H9 (cell line): ENCODE measurements at regions not wholly inside any gene's neighbourhood (a gene's known extent, or its start where the extent isn't known, plus 50 kb on each side); places are given as distances from the start of the nearest gene placed in this dataset.

Experiments used
- DNase-seq: peaks from one replicate; pipeline ENCODE4 v3.0.0-alpha.2; 2017
- H2AFZ ChIP-seq: one replicate; pipeline ENCODE4 v1.6.1; 2013; ENCODE audit warnings: mild to moderate bottlenecking, low read length, control low read depth, moderate library complexity
- H2AK5ac ChIP-seq: 2 replicates; pipeline ENCODE4 v1.6.1; 2013; ENCODE audit warnings: low read length, control low read depth, mixed read lengths; ENCODE audit not compliant: insufficient read length
- H2BK120ac ChIP-seq: one replicate; pipeline ENCODE4 v1.6.1; 2013; ENCODE audit warnings: low read depth, mild to moderate bottlenecking, low read length, control low read depth, inconsistent platforms; ENCODE audit not compliant: poor library complexity, severe bottlenecking
- H2BK12ac ChIP-seq: 2 replicates; pipeline ENCODE4 v1.6.1; 2013; ENCODE audit warnings: low read length, control low read depth, mixed read lengths, low read depth; ENCODE audit not compliant: insufficient read length
- H2BK15ac ChIP-seq: 2 replicates; pipeline ENCODE4 v1.6.1; 2013; ENCODE audit warnings: low read depth, low read length, control low read depth
- H2BK20ac ChIP-seq: one replicate; pipeline ENCODE4 v1.6.1; 2013; ENCODE audit warnings: low read depth, mild to moderate bottlenecking, low read length, control low read depth, inconsistent platforms; ENCODE audit not compliant: poor library complexity, severe bottlenecking
- H2BK5ac ChIP-seq: 2 replicates; pipeline ENCODE4 v1.6.1; 2013; ENCODE audit warnings: low read length, control low read depth, mixed read lengths; ENCODE audit not compliant: insufficient read length
- H3K14ac ChIP-seq: 2 replicates; pipeline ENCODE4 v1.6.1; 2013; ENCODE audit warnings: low read length, control low read depth; ENCODE audit not compliant: insufficient read depth
- H3K18ac ChIP-seq: 2 replicates; pipeline ENCODE4 v1.6.1; 2013; ENCODE audit warnings: low read depth, mild to moderate bottlenecking, mixed read lengths, low read length, control low read depth; ENCODE audit not compliant: insufficient read length
- H3K23ac ChIP-seq: 2 replicates; pipeline ENCODE4 v1.6.1; 2013; ENCODE audit warnings: low read length, control low read depth, mixed read lengths, low read depth; ENCODE audit not compliant: insufficient read length
- H3K23me2 ChIP-seq: 2 replicates; pipeline ENCODE4 v1.6.1; 2013; ENCODE audit warnings: low read depth, mild to moderate bottlenecking, mixed read lengths, low read length, control low read depth; ENCODE audit not compliant: insufficient read length, poor library complexity, severe bottlenecking
- H3K27ac ChIP-seq: 2 replicates; pipeline ENCODE4 v1.5.1; 2013; ENCODE audit warnings: low read length, control low read depth, mixed read lengths, low read depth; ENCODE audit not compliant: insufficient read length
- H3K27me3 ChIP-seq: 2 replicates; pipeline ENCODE4 v1.6.1; 2013; ENCODE audit warnings: low read length, control low read depth, inconsistent platforms; ENCODE audit not compliant: insufficient read depth
- H3K4ac ChIP-seq: 2 replicates; pipeline ENCODE4 v1.6.1; 2013; ENCODE audit warnings: low read depth, mild to moderate bottlenecking, control low read depth, inconsistent platforms, low read length, moderate library complexity
- H3K4me1 ChIP-seq: 2 replicates; pipeline ENCODE4 v1.6.1; 2013; ENCODE audit warnings: low read length, control low read depth, inconsistent platforms; ENCODE audit not compliant: insufficient read depth
- H3K4me2 ChIP-seq: 2 replicates; pipeline ENCODE4 v1.6.1; 2013; ENCODE audit warnings: low read length, control low read depth, mixed read lengths; ENCODE audit not compliant: insufficient read length, insufficient read depth
- H3K56ac ChIP-seq: 2 replicates; pipeline ENCODE4 v1.6.1; 2013; ENCODE audit warnings: low read depth, mild to moderate bottlenecking, mixed read lengths, low read length, control low read depth; ENCODE audit not compliant: insufficient read length
- H3K79me1 ChIP-seq: 2 replicates; pipeline ENCODE4 v1.6.1; 2013; ENCODE audit warnings: low read depth, mild to moderate bottlenecking, moderate library complexity, low read length, control low read depth, inconsistent platforms; ENCODE audit not compliant: insufficient read depth, poor library complexity, severe bottlenecking
- H3K79me2 ChIP-seq: 2 replicates; pipeline ENCODE4 v1.6.1; 2013; ENCODE audit warnings: low read length, control low read depth, inconsistent platforms; ENCODE audit not compliant: insufficient read depth
- H3K9ac ChIP-seq: 2 replicates; pipeline ENCODE4 v1.6.1; 2013; ENCODE audit warnings: low read length, control low read depth, mixed read lengths; ENCODE audit not compliant: insufficient read length; ENCODE audit errors: extremely low read depth
- H3K9me3 ChIP-seq: one replicate; pipeline ENCODE4 v1.6.1; 2013; ENCODE audit warnings: low read depth, low read length, inconsistent platforms; ENCODE audit not compliant: control insufficient read depth
- H3T11ph ChIP-seq: one replicate; pipeline ENCODE4 v1.6.1; 2013; ENCODE audit warnings: mild to moderate bottlenecking, low read length, control low read depth, inconsistent platforms
- H4K20me1 ChIP-seq: one replicate; pipeline ENCODE4 v1.6.1; 2013; ENCODE audit not compliant: control insufficient read depth, insufficient read length, insufficient read depth
- H4K5ac ChIP-seq: 2 replicates; pipeline ENCODE4 v1.6.1; 2013; ENCODE audit warnings: low read depth, mild to moderate bottlenecking, mixed read lengths, low read length, control low read depth; ENCODE audit not compliant: insufficient read length
- H4K8ac ChIP-seq: replicated peaks from 2 replicates; pipeline ENCODE4 v1.6.1; 2013; ENCODE audit warnings: low read length, control low read depth, mixed read lengths, low read depth; ENCODE audit not compliant: insufficient read length
- H4K91ac ChIP-seq: 2 replicates; pipeline ENCODE4 v1.6.1; 2013; ENCODE audit warnings: low read depth, mild to moderate bottlenecking, moderate library complexity, mixed read lengths, low read length, control low read depth; ENCODE audit not compliant: insufficient read length
- H3K27ac Mint-ChIP-seq, 3 experiments: 2 replicates in 2 of 3; 3 replicates in 1 of 3; pipeline ENCODE4 v1.8.0; 2020 to 2021; ENCODE audit warnings: mixed read lengths in 3 of 3, mild to moderate bottlenecking in 1 of 3, moderate library complexity in 1 of 3
- H3K27me3 Mint-ChIP-seq: 2 replicates; pipeline ENCODE4 v1.8.0; 2021; ENCODE audit warnings: low read depth, mild to moderate bottlenecking, moderate library complexity, mixed read lengths
- H3K36me3 Mint-ChIP-seq, 3 experiments: 2 replicates in 2 of 3; 3 replicates in 1 of 3; pipeline ENCODE4 v1.8.0; 2020 to 2021; ENCODE audit warnings: low read depth in 3 of 3, mixed read lengths in 3 of 3; ENCODE audit not compliant: insufficient read depth in 1 of 3
- H3K4me1 Mint-ChIP-seq, 2 experiments: 2 replicates each; pipeline ENCODE4 v1.8.0; 2020; ENCODE audit warnings: mixed read lengths in 2 of 2
- H3K4me3 Mint-ChIP-seq, 2 experiments: 2 replicates in 1 of 2; 3 replicates in 1 of 2; pipeline ENCODE4 v1.8.0; 2020 to 2021; ENCODE audit warnings: mild to moderate bottlenecking in 2 of 2, mixed read lengths in 2 of 2, moderate library complexity in 1 of 2
- H3K9me3 Mint-ChIP-seq, 2 experiments: 2 replicates in 1 of 2; 3 replicates in 1 of 2; pipeline ENCODE4 v1.8.0; 2020; ENCODE audit warnings: mild to moderate bottlenecking in 2 of 2, mixed read lengths in 2 of 2, moderate library complexity in 1 of 2
- WGBS: extraction: QIAGEN DNeasy Blood & Tissue Kit; methylation state at CpG from one replicate; pipeline ENCODE4 v1.1.7; 2013; ENCODE audit warnings: missing lambda C conversion rate, low lambda C conversion rate, mixed read lengths; ENCODE audit not compliant: insufficient read length; ENCODE audit errors: extremely low coverage; 5-methylcytosine and 5-hydroxymethylcytosine counted together
- TF ChIP-seq, protein P1 (sequence below): fragments of 200-600 bp; sonication (generic); conservative IDR thresholded peaks from 3 replicates; pipeline ENCODE4 v1.8.0; 2021; ENCODE audit warnings: antibody characterized with exemption, mild to moderate bottlenecking

DNA sequence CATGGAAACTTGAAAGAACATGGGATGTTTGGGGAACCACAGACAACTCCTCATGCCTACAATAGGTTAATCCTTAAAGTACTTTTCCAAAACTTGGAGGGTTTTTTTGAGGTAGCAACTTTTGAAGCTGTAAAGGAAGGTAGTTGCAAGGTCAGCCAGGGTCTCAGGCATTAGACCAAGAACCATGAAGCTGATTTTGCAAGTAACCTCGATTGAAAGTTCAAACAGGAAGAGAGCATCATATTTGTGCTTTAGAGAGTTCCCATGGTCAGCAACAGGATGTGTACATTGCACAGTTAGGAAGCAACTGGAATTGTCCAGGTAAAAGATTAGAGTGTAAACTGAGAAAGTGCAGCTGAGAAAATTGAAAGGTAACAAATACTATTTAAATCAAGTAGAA, 199.8 kb upstream of the NR2F2 start:
- no peak overlapping the region for H4K5ac ChIP-seq
- no peak overlapping the region for H3K9ac ChIP-seq
- no peak overlapping the region for H2BK20ac ChIP-seq
- no peaks in the 10 kb centered on the region for H3K4me1 Mint-ChIP-seq
- no peak for DNase-seq
- no peak overlapping the region for H2BK12ac ChIP-seq
- H3K23me2 ChIP-seq: no peaks in the 10 kb centered on the region
- no peaks in the 10 kb centered on the region for H3K9me3 ChIP-seq
- H4K91ac ChIP-seq: no peak overlapping the region
- no peak overlapping the region for H3T11ph ChIP-seq
- H3K4me3 Mint-ChIP-seq: no peak overlapping the region
- H2BK15ac ChIP-seq: no peak overlapping the region
- H3K4ac ChIP-seq: no peak overlapping the region
- H4K8ac ChIP-seq: no peak overlapping the region
- WGBS: no CpG with 5 or more reads among the region's 1 CpG
- H3K14ac ChIP-seq: no peak overlapping the region
- H3K27ac ChIP-seq: no peak overlapping the region
- no peaks in the 10 kb centered on the region for H3K27me3 ChIP-seq
- no peak overlapping the region for H2AK5ac ChIP-seq
- peaks cover 16% of the 10 kb centered on the region for H3K27me3 Mint-ChIP-seq
- TF ChIP-seq, protein P1, sequence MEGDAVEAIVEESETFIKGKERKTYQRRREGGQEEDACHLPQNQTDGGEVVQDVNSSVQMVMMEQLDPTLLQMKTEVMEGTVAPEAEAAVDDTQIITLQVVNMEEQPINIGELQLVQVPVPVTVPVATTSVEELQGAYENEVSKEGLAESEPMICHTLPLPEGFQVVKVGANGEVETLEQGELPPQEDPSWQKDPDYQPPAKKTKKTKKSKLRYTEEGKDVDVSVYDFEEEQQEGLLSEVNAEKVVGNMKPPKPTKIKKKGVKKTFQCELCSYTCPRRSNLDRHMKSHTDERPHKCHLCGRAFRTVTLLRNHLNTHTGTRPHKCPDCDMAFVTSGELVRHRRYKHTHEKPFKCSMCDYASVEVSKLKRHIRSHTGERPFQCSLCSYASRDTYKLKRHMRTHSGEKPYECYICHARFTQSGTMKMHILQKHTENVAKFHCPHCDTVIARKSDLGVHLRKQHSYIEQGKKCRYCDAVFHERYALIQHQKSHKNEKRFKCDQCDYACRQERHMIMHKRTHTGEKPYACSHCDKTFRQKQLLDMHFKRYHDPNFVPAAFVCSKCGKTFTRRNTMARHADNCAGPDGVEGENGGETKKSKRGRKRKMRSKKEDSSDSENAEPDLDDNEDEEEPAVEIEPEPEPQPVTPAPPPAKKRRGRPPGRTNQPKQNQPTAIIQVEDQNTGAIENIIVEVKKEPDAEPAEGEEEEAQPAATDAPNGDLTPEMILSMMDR: no peak
- H3K23ac ChIP-seq: no peak overlapping the region
- no peak overlapping the region for H2AFZ ChIP-seq
- H3K4me2 ChIP-seq: no peak overlapping the region
- no peaks in the 10 kb centered on the region for H3K79me1 ChIP-seq
- H3K27ac Mint-ChIP-seq: no peak overlapping the region; a peak in 1 of 7 replicates
- no peak overlapping the region for H3K56ac ChIP-seq
- no peak overlapping the region for H3K18ac ChIP-seq
- no peaks in the 10 kb centered on the region for H3K9me3 Mint-ChIP-seq
- no peaks in the 10 kb centered on the region for H4K20me1 ChIP-seq
- H3K4me1 ChIP-seq: no peaks in the 10 kb centered on the region
- H3K79me2 ChIP-seq: no peaks in the 10 kb centered on the region
- H2BK120ac ChIP-seq: no peak overlapping the region
- no peaks in the 10 kb centered on the region for H3K36me3 Mint-ChIP-seq
- H2BK5ac ChIP-seq: no peak overlapping the region
